Medulla oblongata (tissue), 1 donor: ENCODE measurements at regions not wholly inside any gene's neighbourhood (a gene's known extent, or its start where the extent isn't known, plus 50 kb on each side); places are given as distances from the start of the nearest gene placed in this dataset.

Source experiments
- DNase-seq: peaks from one replicate; pipeline ENCODE4 v3.0.0-alpha.2; 2015; ENCODE audit errors: extremely low spot score

- DNase-seq: peak; percentile 18
Observed at GRCh38 chr5:135140446-135141204, 106.6 kb upstream of the PITX1 start.

- no peak for DNase-seq
Observed at GRCh38 chr5:135139381-135140134, 105.5 kb upstream of the PITX1 start.

GRCh38 chr5:135138116-135138850 is 104.3 kb upstream of the PITX1 start:
- DNase-seq: no peak

- DNase-seq: no peak
Observed at GRCh38 chr5:135137146-135137915, 103.3 kb upstream of the PITX1 start.

GRCh38 chr5:135136546-135136945 is 102.5 kb upstream of the PITX1 start:
- DNase-seq: no peak

- DNase-seq: no peak
Observed at GRCh38 chr5:135135530-135136226, 101.7 kb upstream of the PITX1 start.

- no peak for DNase-seq
Observed at GRCh38 chr5:135134691-135135381, 100.8 kb upstream of the PITX1 start.

GRCh38 chr5:135133698-135134515 is 99.9 kb upstream of the PITX1 start:
- no peak for DNase-seq

GRCh38 chr5:135133181-135133580 is 99.2 kb upstream of the PITX1 start:
- no peak for DNase-seq

GRCh38 chr5:135131801-135132680 is 98.0 kb upstream of the PITX1 start:
- DNase-seq: no peak

- DNase-seq: no peak
Observed at GRCh38 chr5:135130261-135131215, 96.5 kb upstream of the PITX1 start.

- DNase-seq: no peak
Observed at GRCh38 chr5:135129307-135129706, 95.3 kb upstream of the PITX1 start.

- DNase-seq: no peak
Observed at GRCh38 chr5:135128361-135128760, 94.3 kb upstream of the PITX1 start.

- DNase-seq: no peak
Observed at GRCh38 chr5:135127439-135128240, 93.6 kb upstream of the PITX1 start.

GRCh38 chr5:135126688-135127438 is 92.8 kb upstream of the PITX1 start:
- no peak for DNase-seq

- no peak for DNase-seq
Observed at GRCh38 chr5:135124724-135125123, 90.7 kb upstream of the PITX1 start.
